Esophagus squamous epithelium (tissue), 5 donors: ENCODE measurements at regions not wholly inside any gene's neighbourhood (a gene's known extent, or its start where the extent isn't known, plus 50 kb on each side); places are given as distances from the start of the nearest gene placed in this dataset.

Source experiments
- DNase-seq: peaks from one replicate; lab custom pipeline; 2025; lab: John Stamatoyannopoulos, UW
- H3K27ac ChIP-seq, 4 donors: fragments of 200-600 bp; sonication (generic); one replicate each; pipeline ENCODE4 v1.5.1; 2016 to 2019; ENCODE audit warnings: mild to moderate bottlenecking in 1 of 4
- H3K27me3 ChIP-seq, 4 donors: fragments of 200-600 bp; sonication (generic); 1 replicate in 3 of 4; 2 replicates in 1 of 4; pipeline versions ENCODE4 v1.5.1 to v1.6.0; 2017 to 2021; ENCODE audit warnings: antibody characterized with exemption in 1 of 4
- H3K36me3 ChIP-seq, 3 donors: fragments of 200-600 bp; sonication (generic); one replicate each; pipeline ENCODE4 v1.5.1; 2016 to 2019
- H3K4me1 ChIP-seq, 3 donors: fragments of 200-600 bp; sonication (generic); one replicate each; pipeline ENCODE4 v1.5.1; 2017 to 2019
- H3K4me3 ChIP-seq, 4 donors: fragments of 200-600 bp; sonication (generic); 1 replicate in 3 of 4; 2 replicates in 1 of 4; pipeline ENCODE4 v1.5.1; 2016 to 2019; ENCODE audit warnings: mild to moderate bottlenecking in 2 of 4, moderate library complexity in 1 of 4
- H3K9me3 ChIP-seq, 3 donors: fragments of 200-600 bp; sonication (generic); one replicate each; pipeline ENCODE4 v1.5.1; 2016 to 2019
- POLR2A ChIP-seq, 4 donors: fragments of 450-650 bp; IDR thresholded peaks; one replicate each; pipeline ENCODE4 v1.6.1; 2017; ENCODE audit warnings: antibody characterized with exemption in 4 of 4, mild to moderate bottlenecking in 4 of 4, moderate library complexity in 3 of 4
- WGBS, 2 donors: methylation state at CpG; one replicate each; pipeline ENCODE4 v1.1.5; 2018; 5-methylcytosine and 5-hydroxymethylcytosine counted together
- intact Hi-C: fragments of 100-400 bp; cut with DNase I; formaldehyde crosslinking; loops from one replicate; pipeline ENCODE4 v1.15.0; 2022
- TF ChIP-seq, protein P1 (sequence below), 6 experiments: fragments of 450-650 bp in 4 of 6; fragments of 200-600 bp in 2 of 6; sonication (generic) in 2 of 6; IDR thresholded peaks; one replicate each; pipeline ENCODE4 v1.5.1; 2016 to 2019; ENCODE audit warnings: antibody characterized with exemption in 6 of 6, mild to moderate bottlenecking in 4 of 6, moderate library complexity in 4 of 6
- donor health status: DM: yes; HTN: yes; CAD: no.

DNA sequence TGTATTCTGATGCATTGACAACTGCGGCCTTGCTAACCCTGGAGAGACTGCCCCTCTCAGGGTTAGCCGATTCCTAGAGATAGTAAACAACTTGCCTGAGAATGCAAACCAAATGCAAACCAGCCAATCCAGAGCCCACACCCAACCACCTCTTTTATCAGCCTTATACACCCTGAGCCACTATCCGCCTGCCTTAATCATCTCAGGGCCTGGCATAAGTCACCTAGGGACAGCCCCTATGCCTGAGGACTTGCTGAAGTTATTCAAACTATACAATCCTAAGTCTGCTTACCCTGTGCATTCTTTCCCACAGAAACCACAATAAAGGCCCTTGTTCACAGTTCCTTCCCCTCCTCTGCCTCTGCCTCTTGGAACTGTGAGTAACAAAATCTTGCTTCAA is 177.2 kb downstream of the KCNA5 start:
- Histone ChIP-seq H3K9me3 (no peaks in the 10 kb centered on the region), H3K4me1 (no peaks in the 10 kb centered on the region), H3K27me3 (peaks cover 0 to 6% (median 0%) of the 10 kb centered on the region in 4 donors), H3K36me3 (no peaks in the 10 kb centered on the region), H3K27ac (no peak overlapping the region), H3K4me3 (no peak overlapping the region)
- WGBS, 2 donors, result 50 to 55% methylated on average over 3 of the region's 3 CpGs
- intact Hi-C loops, result no loop called here
- TF ChIP-seq, protein P1, sequence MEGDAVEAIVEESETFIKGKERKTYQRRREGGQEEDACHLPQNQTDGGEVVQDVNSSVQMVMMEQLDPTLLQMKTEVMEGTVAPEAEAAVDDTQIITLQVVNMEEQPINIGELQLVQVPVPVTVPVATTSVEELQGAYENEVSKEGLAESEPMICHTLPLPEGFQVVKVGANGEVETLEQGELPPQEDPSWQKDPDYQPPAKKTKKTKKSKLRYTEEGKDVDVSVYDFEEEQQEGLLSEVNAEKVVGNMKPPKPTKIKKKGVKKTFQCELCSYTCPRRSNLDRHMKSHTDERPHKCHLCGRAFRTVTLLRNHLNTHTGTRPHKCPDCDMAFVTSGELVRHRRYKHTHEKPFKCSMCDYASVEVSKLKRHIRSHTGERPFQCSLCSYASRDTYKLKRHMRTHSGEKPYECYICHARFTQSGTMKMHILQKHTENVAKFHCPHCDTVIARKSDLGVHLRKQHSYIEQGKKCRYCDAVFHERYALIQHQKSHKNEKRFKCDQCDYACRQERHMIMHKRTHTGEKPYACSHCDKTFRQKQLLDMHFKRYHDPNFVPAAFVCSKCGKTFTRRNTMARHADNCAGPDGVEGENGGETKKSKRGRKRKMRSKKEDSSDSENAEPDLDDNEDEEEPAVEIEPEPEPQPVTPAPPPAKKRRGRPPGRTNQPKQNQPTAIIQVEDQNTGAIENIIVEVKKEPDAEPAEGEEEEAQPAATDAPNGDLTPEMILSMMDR (IDR thresholded peaks at IDR 0.05), result no peak
- no peak for TF ChIP-seq POLR2A (IDR thresholded peaks at IDR 0.05)
- DNase-seq, result no peak

DNA sequence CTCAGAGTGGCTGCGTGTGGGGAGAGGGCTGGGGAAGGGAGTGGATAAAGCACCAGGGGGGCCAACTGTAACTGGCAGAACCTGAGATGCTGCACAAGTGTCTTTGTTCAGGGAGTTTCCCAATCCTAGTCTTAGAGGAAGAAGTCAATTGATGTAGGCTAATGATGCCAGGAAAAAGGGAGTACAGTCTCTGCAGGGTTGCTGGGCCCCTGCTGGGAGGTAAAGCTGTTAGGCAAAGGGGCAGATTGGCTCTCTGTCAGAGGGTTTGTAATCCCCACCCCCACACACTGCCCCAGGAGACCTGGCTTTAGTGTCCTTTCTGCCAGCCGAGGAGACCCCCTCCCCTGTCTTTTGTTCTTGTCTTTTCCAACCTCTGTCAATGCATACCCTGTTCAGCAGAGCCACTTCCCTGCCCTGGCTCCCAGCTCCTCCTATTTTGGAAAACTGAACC is 178.4 kb downstream of the KCNA5 start:
- peaks cover 0 to 6% (median 0%) of the 10 kb centered on the region in 4 donors for H3K27me3 ChIP-seq
- H3K4me1 ChIP-seq, result no peaks in the 10 kb centered on the region
- H3K36me3 ChIP-seq, result no peaks in the 10 kb centered on the region
- TF ChIP-seq, protein P1 (IDR thresholded peaks at IDR 0.05), result no peak
- TF ChIP-seq POLR2A (IDR thresholded peaks at IDR 0.05), result no peak
- 62 to 78% methylated on average over 2 of the region's 2 CpGs for WGBS, 2 donors
- intact Hi-C loops, result no loop called here
- no peaks in the 10 kb centered on the region for H3K9me3 ChIP-seq
- H3K27ac ChIP-seq, result no peak overlapping the region
- H3K4me3 ChIP-seq, result no peak overlapping the region
- no peak for DNase-seq

DNA sequence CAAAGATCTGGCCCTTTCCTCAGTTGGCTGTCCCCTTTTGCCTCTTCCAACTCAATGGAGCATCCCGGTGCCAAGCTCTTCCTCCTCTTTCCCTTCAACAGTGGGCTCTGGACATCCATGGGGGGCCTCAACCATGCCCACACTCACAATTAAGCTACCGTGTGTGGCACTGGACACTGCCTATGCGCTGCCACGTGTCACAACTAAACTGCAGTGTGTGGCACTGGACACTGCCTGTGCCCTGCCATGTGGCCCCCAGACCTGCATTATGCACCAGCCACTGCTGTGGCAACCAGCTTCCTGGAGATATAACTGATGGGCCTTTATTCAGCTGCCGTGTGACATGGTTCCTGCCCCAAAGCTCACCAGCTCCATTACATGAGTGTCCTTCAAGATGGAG is 179.1 kb downstream of the KCNA5 start:
- DNase-seq, result no peak
- no peak overlapping the region for H3K27ac ChIP-seq
- no peaks in the 10 kb centered on the region for H3K9me3 ChIP-seq
- no peak overlapping the region for H3K4me3 ChIP-seq
- TF ChIP-seq POLR2A (IDR thresholded peaks at IDR 0.05), result no peak
- intact Hi-C loops, result no loop called here
- H3K4me1 ChIP-seq, result no peaks in the 10 kb centered on the region
- no peaks in the 10 kb centered on the region for H3K36me3 ChIP-seq
- WGBS, 2 donors, result 93 to 100% methylated on average over 2 to 4 of the region's 5 CpGs
- H3K27me3 ChIP-seq, result peaks cover 0 to 6% (median 0%) of the 10 kb centered on the region in 4 donors

DNA sequence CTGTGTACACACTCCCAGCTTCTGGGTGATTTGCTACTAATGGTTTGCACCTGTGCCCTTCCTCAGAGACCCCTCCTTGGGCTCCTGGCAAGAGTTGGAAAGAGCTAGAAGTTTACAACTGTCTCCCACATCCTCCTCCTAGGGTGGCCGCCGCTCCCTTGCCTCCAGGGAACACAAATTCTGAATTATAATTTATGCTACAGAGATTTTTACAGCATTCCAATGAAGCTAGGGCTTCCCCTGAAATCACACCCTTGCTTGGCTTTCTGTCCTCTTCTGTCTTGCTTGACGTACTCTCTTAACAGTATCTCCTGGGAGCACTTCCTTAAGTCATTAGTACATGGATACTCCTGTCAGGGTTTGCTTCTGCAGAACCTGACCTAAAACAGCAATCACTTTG is 180.2 kb downstream of the KCNA5 start:
- H3K36me3 ChIP-seq, result no peaks in the 10 kb centered on the region
- peaks cover 0 to 6% (median 0%) of the 10 kb centered on the region in 4 donors for H3K27me3 ChIP-seq
- WGBS, 2 donors, result 51 to 54% methylated on average over 3 of the region's 3 CpGs
- H3K9me3 ChIP-seq, result peaks cover 0 to 6% (median 0%) of the 10 kb centered on the region in 3 donors
- intact Hi-C loops, result no loop called here
- peaks cover 0 to 5% (median 0%) of the 10 kb centered on the region in 3 donors for H3K4me1 ChIP-seq
- DNase-seq, result no peak
- TF ChIP-seq POLR2A (IDR thresholded peaks at IDR 0.05), result no peak
- TF ChIP-seq, protein P1 (IDR thresholded peaks at IDR 0.05), result no peak
- no peak overlapping the region for H3K27ac ChIP-seq
- no peak overlapping the region for H3K4me3 ChIP-seq

DNA sequence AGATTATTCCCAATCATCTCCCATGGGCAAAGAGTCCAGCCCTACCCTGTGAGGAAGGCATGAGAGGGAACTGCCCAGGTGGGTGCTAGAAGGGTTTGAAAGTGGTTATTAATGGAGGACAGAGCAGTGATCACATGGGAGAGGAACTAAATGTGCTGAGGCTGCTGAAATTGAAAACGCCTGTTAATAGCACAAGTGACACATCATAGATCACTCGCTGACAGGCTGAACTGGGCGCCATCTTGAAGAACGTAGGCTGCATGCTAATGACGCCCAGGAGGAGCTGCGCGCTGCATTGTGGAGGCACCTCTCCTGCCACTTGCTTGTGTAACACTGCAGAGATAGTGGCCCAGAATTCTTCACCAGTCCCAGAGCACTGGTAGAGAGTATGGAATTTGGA is 182.9 kb downstream of the KCNA5 start:
- intact Hi-C loops, result no loop called here

More for the DNA sequence above, 182.9 kb downstream of the KCNA5 start:
- no peak for DNase-seq
- Histone ChIP-seq H3K36me3 (no peaks in the 10 kb centered on the region), H3K4me1 (peaks cover 0 to 17% (median 0%) of the 10 kb centered on the region in 3 donors), H3K4me3 (no peak overlapping the region), H3K27me3 (peaks cover 0 to 6% (median 0%) of the 10 kb centered on the region in 4 donors), H3K9me3 (peaks cover 0 to 6% (median 0%) of the 10 kb centered on the region in 3 donors), H3K27ac (no peak overlapping the region)
- 95 to 96% methylated on average over 7 of the region's 7 CpGs for WGBS, 2 donors
- TF ChIP-seq, protein P1 (IDR thresholded peaks at IDR 0.05), result no peak
- no peak for TF ChIP-seq POLR2A (IDR thresholded peaks at IDR 0.05)
